GM13976 (cell line): ENCODE measurements at regions not wholly inside any gene's neighbourhood (a gene's known extent, or its start where the extent isn't known, plus 50 kb on each side); places are given as distances from the start of the nearest gene placed in this dataset.

Source experiments
- DNase-seq: peaks from one replicate; pipeline ENCODE4 v3.0.0; 2012; ENCODE audit warnings: low spot score
- CTCF ChIP-seq: IDR thresholded peaks from 2 replicates; pipeline ENCODE4 v1.5.1; 2012; ENCODE audit warnings: borderline replicate concordance, mild to moderate bottlenecking; ENCODE audit not compliant: insufficient read depth; ENCODE audit errors: extremely low read depth, missing control alignments, control extremely low read depth
- in situ Hi-C: fragments of 300-500 bp; cut with MboI; formaldehyde crosslinking; loops from one replicate; pipeline ENCODE4 v1.12.0; 2022; ENCODE audit warnings: low sequenced_read_pairs, mixed read lengths, inconsistent platforms; ENCODE audit not compliant: unreplicated experiment

DNA sequence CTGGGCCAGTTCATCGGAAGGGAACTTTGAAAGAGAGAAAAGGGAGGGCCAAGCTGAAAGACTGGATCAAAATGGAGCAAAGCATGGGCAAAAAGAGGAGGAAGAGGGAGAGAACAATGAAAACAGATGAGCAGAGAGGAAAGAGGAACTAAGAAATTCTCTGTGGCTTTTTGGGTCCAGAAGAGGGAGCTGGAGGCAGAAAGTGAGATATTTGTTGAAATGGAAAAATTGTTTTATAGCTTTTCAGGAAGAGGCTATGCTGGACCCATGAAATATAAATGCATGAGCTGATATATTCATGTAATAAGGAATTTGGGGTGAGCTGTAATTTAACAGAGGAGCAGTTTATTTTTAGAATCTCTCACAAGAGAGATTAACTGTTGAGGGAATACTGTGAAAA is 457.3 kb downstream of the DMAC1 start:
- no peak for DNase-seq
- no peak for TF ChIP-seq CTCF
- in situ Hi-C loops = no loop called here

DNA sequence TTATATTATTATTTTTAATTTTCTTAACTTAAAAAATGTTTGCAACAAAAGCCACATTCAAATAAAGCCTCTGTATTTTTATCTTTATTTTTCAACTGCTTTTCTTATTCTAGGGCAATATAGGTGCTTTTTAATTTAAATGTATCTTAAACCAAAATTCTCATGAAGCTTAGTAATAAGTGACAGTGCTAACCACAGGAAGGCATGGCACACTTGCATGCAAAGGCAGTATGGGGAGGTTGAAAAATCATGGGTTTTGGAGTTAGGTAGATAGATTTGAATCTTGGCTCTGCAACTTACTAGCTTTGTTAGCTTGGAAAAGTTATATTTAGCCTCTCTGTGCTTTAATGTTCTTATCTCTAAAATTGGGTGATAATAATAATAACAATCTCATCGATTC is 458.0 kb downstream of the DMAC1 start:
- TF ChIP-seq CTCF = no peak
- in situ Hi-C loops = no loop called here
- DNase-seq = no peak

DNA sequence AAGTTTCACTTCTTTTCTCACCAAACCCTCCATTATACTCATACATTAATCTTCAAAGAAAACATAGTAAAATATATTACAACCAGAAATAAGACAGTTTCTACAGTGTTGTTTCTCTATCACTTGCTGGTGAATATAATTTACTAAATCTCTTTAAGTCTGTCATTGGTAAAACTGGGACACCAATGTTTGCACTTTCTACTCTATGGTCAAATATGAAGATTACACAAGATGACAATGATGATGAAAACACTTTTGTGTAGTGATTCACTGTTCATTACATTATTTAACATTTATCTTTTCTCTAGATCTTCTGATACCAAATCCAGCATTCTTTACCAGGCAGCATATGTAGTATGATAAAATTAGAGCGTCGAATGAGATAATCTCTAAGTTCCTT is 459.1 kb downstream of the DMAC1 start:
- in situ Hi-C loops = no loop called here
- TF ChIP-seq CTCF = no peak
- DNase-seq = no peak

GRCh38 chr9:7338586-7339281 is 460.8 kb downstream of the DMAC1 start:
- in situ Hi-C loops = no loop called here
- no peak for DNase-seq
- no peak for TF ChIP-seq CTCF

DNA sequence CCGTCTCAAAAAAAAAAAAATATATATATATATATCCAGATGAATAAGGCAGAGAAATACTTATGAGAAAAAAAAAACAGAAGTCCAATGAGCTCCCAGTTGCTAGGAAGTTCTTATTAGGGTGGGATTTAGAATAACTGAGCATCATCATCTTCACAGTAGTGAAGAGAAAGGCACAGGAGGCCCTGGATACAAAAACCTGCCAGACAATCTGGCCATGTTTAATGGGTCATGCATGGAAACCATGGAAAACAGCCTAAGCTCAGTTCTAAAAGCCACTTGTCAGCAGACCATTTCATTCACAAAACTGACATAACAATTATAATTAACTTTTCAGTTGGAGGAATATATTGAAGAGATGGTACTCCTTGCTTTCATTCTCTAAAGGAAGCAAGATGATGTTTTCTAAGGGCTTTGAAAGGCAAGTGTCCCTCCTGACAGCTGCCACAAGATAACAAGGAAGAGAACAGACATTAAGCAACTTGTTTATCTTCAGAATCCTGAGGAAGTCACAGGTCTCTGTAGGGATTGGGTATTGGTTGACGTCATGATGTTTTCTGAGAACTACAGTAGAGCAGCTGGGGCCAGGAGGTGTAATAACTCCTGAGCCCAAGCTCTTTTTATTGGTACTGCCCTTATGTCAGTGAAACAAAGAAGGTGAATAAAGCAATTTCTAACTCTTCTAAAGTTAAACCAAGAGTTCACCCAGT is 463.1 kb downstream of the DMAC1 start:
- in situ Hi-C loops = no loop called here
- TF ChIP-seq CTCF = no peak
- DNase-seq = no peak

DNA sequence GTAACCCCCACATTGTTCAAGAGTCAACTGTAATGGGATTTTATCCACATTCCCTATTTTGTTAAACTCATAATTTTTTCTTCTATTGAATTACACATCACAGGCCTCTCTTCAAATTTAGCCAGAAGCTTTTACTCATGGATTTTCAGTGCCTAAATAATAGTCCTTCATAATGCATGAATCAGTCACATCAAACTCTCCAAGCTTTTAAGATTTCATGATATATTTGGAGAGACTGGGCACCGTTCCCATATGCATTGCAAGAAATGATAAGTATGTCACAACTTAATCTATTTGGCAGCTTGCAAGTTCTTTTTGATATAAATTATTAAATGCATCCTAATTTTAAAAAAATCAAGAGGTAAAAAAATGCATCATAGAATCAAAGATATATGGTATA is 465.9 kb downstream of the DMAC1 start:
- DNase-seq = no peak
- TF ChIP-seq CTCF = no peak
- in situ Hi-C loops = no loop called here
